Peyer's patch (tissue), 4 donors: ENCODE measurements at regions not wholly inside any gene's neighbourhood (a gene's known extent, or its start where the extent isn't known, plus 50 kb on each side); places are given as distances from the start of the nearest gene placed in this dataset.
"Not testable (repeated sequence)": the region's sequence is repeated elsewhere in the genome, so short reads cannot be mapped to it uniquely, and the experiment has no call there.

Experiments
- DNase-seq, 3 donors: peaks; one replicate each; pipeline ENCODE4 v3.0.0-alpha.2; 2017 to 2019
- H3K27ac ChIP-seq, 4 donors: fragments of 200-600 bp; sonication (generic); one replicate each; pipeline ENCODE4 v1.5.1; 2016 to 2019
- H3K27me3 ChIP-seq, 2 donors: fragments of 200-600 bp; sonication (generic); one replicate each; pipeline ENCODE4 v1.5.1; 2019
- H3K36me3 ChIP-seq, 3 donors: fragments of 200-600 bp; sonication (generic); one replicate each; pipeline ENCODE4 v1.5.1; 2016 to 2019
- H3K4me1 ChIP-seq, 4 donors: fragments of 200-600 bp; sonication (generic); one replicate each; pipeline ENCODE4 v1.5.1; 2016 to 2019
- H3K4me3 ChIP-seq, 4 donors: fragments of 200-600 bp; sonication (generic); 1 replicate in 3 of 4; 2 replicates in 1 of 4; pipeline ENCODE4 v1.5.1; 2016 to 2019; ENCODE audit warnings: mild to moderate bottlenecking in 1 of 4
- H3K9me3 ChIP-seq, 4 donors: fragments of 200-600 bp; sonication (generic); one replicate each; pipeline ENCODE4 v1.5.1; 2016 to 2019; ENCODE audit warnings: mild to moderate bottlenecking in 1 of 4
- CTCF ChIP-seq, 6 experiments: fragments of 450-650 bp in 4 of 6; fragments of 200-600 bp in 2 of 6; sonication (generic) in 1 of 6; IDR thresholded peaks; one replicate each; pipeline ENCODE4 v1.5.1; 2017 to 2019; ENCODE audit warnings: antibody characterized with exemption in 6 of 6, mild to moderate bottlenecking in 3 of 6, moderate library complexity in 1 of 6
- POLR2A ChIP-seq, 2 donors: fragments of 450-650 bp; IDR thresholded peaks; one replicate each; pipeline ENCODE4 v1.5.1; 2017; ENCODE audit warnings: antibody characterized with exemption in 2 of 2, mild to moderate bottlenecking in 2 of 2, moderate library complexity in 2 of 2

GRCh38 chr2:230601510-230601909 lies 111.1 kb upstream of the CAB39 start:
- H3K4me1 ChIP-seq = peaks cover 0 to 15% (median 10%) of the 10 kb centered on the region in 4 donors
- peak in 1 of 3 donors; percentile 58 for DNase-seq
- no peak overlapping the region for H3K4me3 ChIP-seq
- H3K9me3 ChIP-seq = no peaks in the 10 kb centered on the region
- no peaks in the 10 kb centered on the region for H3K36me3 ChIP-seq
- TF ChIP-seq CTCF (IDR thresholded peaks at IDR 0.05) (no peak), POLR2A (IDR thresholded peaks at IDR 0.05) (no peak)
- H3K27ac ChIP-seq = peak overlapping the region in 2 of 4 donors; percentile 50 to 84
- no peaks in the 10 kb centered on the region for H3K27me3 ChIP-seq

GRCh38 chr2:230602562-230603230 lies 109.9 kb upstream of the CAB39 start:
- Histone ChIP-seq H3K4me3 (peak overlapping the region in 1 of 4 donors; percentile 10), H3K27ac (peak overlapping the region; percentile 22 to 84 (median 56)), H3K36me3 (no peaks in the 10 kb centered on the region), H3K9me3 (no peaks in the 10 kb centered on the region), H3K4me1 (peaks cover 0 to 15% (median 10%) of the 10 kb centered on the region in 4 donors), H3K27me3 (no peaks in the 10 kb centered on the region)
- peak in 2 of 3 donors; percentile 86 to 88 for DNase-seq
- TF ChIP-seq POLR2A (IDR thresholded peaks at IDR 0.05) (no peak), CTCF (IDR thresholded peaks at IDR 0.05) (no peak)

- Histone ChIP-seq H3K27ac (peak overlapping the region in 3 of 4 donors; percentile 50 to 84 (median 61)), H3K4me1 (peaks cover 0 to 15% (median 10%) of the 10 kb centered on the region in 4 donors)
- not testable (repeated sequence) for H3K27me3 ChIP-seq, H3K4me3 ChIP-seq, H3K36me3 ChIP-seq, H3K9me3 ChIP-seq, DNase-seq
Measured at GRCh38 chr2:230603317-230603716, 109.3 kb upstream of the CAB39 start.

- Histone ChIP-seq H3K27ac (peak overlapping the region in 1 of 4 donors; percentile 84), H3K4me1 (peaks cover 0 to 15% (median 10%) of the 10 kb centered on the region in 4 donors)
- H3K36me3 ChIP-seq, H3K9me3 ChIP-seq, DNase-seq, H3K4me3 ChIP-seq, H3K27me3 ChIP-seq: not testable (repeated sequence)
Measured at GRCh38 chr2:230604158-230604557, 108.5 kb upstream of the CAB39 start.

- no peak for DNase-seq
- no peak overlapping the region for H3K4me3 ChIP-seq
- no peaks in the 10 kb centered on the region for H3K27me3 ChIP-seq
- TF ChIP-seq CTCF (IDR thresholded peaks at IDR 0.05) (no peak), POLR2A (IDR thresholded peaks at IDR 0.05) (no peak)
- peaks cover 0 to 4% (median 0%) of the 10 kb centered on the region in 4 donors for H3K4me1 ChIP-seq
- peak overlapping the region in 1 of 4 donors; percentile 68 for H3K27ac ChIP-seq
- H3K36me3 ChIP-seq = no peaks in the 10 kb centered on the region
- no peaks in the 10 kb centered on the region for H3K9me3 ChIP-seq
Measured at GRCh38 chr2:230614040-230614439, 98.6 kb upstream of the CAB39 start.

GRCh38 chr2:230614913-230615332 lies 97.7 kb upstream of the CAB39 start:
- TF ChIP-seq POLR2A (IDR thresholded peaks at IDR 0.05) (no peak), CTCF (IDR thresholded peaks at IDR 0.05) (no peak)
- Histone ChIP-seq H3K27me3 (no peaks in the 10 kb centered on the region), H3K4me3 (peak overlapping the region in 1 of 4 donors; percentile 15), H3K9me3 (no peaks in the 10 kb centered on the region), H3K27ac (peak overlapping the region in 2 of 4 donors; percentile 10 to 68), H3K4me1 (peaks cover 0 to 4% (median 0%) of the 10 kb centered on the region in 4 donors), H3K36me3 (no peaks in the 10 kb centered on the region)
- DNase-seq = peak in 2 of 3 donors; percentile 93

- H3K9me3 ChIP-seq, H3K4me1 ChIP-seq, H3K4me3 ChIP-seq, H3K36me3 ChIP-seq, H3K27me3 ChIP-seq, H3K27ac ChIP-seq, DNase-seq: not testable (repeated sequence)
Measured at GRCh38 chr2:230617256-230617706, 95.4 kb upstream of the CAB39 start.
